ENCODE measurements at regions not wholly inside any gene's neighbourhood (a gene's known extent, or its start where the extent isn't known, plus 50 kb on each side); places are given as distances from the start of the nearest gene placed in this dataset.

DNA sequence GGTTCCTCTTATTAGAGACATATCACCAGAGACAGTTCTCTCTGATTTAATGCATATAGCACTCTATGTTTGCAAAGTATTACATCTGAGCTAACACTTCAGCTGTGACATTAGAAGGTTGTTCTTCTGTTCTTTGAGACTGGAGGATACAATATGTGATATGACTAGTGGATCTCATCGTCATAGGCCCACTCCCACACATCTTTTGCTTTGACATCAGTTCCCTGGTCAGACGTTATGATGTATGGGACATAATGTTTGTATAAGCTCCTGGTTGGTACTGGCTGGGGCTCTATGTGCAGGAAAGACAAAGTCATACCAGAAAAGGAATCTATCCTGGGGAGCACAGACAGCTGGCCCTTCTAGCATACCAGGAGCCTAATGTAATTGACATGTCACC is 57.7 kb upstream of the MAML3 start:
- no peak for DNase-seq

DNA sequence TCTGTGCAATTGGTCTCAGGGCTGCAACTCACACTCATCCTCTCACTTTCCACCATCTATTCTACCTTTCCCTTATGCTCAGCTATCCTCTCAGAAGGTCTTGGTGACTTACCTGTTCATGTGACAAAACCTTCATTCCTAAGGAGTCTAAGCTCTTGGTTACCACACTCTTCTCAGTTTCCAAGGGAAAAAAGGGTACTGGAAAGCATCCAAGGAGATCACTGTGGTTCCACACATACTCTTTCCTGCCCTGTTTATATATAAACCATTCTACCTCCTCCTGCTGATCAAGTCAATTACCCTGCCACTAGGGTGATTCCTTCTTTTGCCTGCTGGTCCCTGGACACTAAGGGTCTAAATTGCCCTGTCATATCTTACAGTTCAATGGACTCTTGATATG is 57.2 kb upstream of the MAML3 start:
- DNase-seq, result no peak

DNA sequence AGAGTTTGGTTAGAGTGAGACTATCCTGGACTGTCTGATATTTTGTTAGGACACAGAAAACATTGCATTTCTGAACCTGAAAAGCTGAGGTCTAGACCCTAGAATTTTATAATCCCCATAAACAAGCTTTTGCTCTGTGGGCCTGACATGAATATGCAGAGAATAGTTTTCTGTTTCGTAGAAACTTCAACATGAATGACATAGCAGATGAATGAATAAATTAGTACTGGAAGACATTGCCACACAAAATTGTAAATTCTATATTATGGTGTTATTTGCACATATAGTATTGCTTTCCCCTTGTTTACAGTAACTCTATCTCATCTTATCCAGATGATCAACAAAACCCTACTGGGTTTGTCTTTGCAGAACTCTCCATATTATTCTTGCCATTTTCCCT is 54.9 kb upstream of the MAML3 start:
- no peak for DNase-seq

Data from NCI-H524 treated with DMSO at 0.1 percent for 48 hours (cell line).